ENCODE measurements at regions not wholly inside any gene's neighbourhood (a gene's known extent, or its start where the extent isn't known, plus 50 kb on each side); places are given as distances from the start of the nearest gene placed in this dataset.
A peak's percentile ranks its signal among the peaks of the same experiment; 100 is the strongest.

DNA sequence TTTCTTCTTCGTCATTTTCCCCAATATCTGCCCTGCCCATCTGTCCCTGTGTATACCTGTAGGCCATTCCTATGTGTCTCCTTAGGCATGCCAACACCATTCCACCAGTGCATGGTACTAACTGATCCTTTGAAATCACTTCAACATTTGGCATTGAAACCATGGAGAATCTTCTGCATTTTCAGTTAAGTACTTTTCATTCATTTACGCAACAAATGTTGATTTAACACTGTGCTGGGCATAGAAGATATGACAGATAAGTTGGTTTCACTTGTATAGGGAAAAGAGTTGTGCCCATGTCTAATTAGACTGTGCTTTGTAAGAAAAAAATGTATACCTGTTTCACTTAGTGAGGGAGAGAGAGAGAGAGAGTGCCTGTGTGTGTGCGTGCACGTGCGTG is 77.9 kb upstream of the FLT1 start:
- 91% methylated on average over 5 of the region's 5 CpGs; no CpG with 5 or more reads in 1 of the 2 experiments for WGBS, 2 experiments (ENCODE audit: extremely low coverage in 1 of 2, insufficient coverage in 1 of 2, insufficient read length in 1 of 2, insufficient replicate concordance in 2 of 2, low coverage in 1 of 2, low lambda C conversion rate in 2 of 2, missing lambda C conversion rate in 1 of 2)
- no peak overlapping the region for H2BK5ac ChIP-seq (ENCODE audit: low read depth, low read length)
- no peaks in the 10 kb centered on the region for H3K23me2 ChIP-seq (ENCODE audit: low read depth, low read length)
- H3K4ac ChIP-seq (replicated peaks; ENCODE audit: insufficient read length, low read depth, low read length), result no peak overlapping the region
- no peak for FAIRE-seq
- no peaks in the 10 kb centered on the region for H3K36me3 ChIP-seq (ENCODE audit: control insufficient read depth in 2 of 4, insufficient read depth in 4 of 4, low read length in 3 of 4)
- no peak overlapping the region for H3K27ac ChIP-seq (ENCODE audit: low read depth, low read length)
- H4K91ac ChIP-seq (replicated peaks; ENCODE audit: insufficient read length, low read length), result no peak overlapping the region
- H3K27me3 ChIP-seq (replicated peaks in 1 of 4; ENCODE audit: control insufficient read depth in 3 of 4, extremely low read depth in 1 of 4, insufficient read depth in 3 of 4, low read length in 3 of 4), result peaks cover 0 to 3% (median 0%) of the 10 kb centered on the region in 4 experiments; a peak in 1 of 7 replicates
- DNase-seq (ENCODE audit: low read depth in 1 of 2, low spot score in 2 of 2), result no peak
- no peaks in the 10 kb centered on the region for H4K20me1 ChIP-seq (replicated peaks in 1 of 2; ENCODE audit: control insufficient read depth in 1 of 2, insufficient read depth in 2 of 2, low read length in 2 of 2)
- H2AFZ ChIP-seq (ENCODE audit: low read length), result no peak overlapping the region
- no peak overlapping the region for H3K14ac ChIP-seq (ENCODE audit: insufficient read length)
- ChIA-PET POLR2A (ENCODE audit: partially characterized antibody) (no interaction called here), CTCF (ENCODE audit: partially characterized antibody) (interaction anchor here (1.0 kb wide), 1 partner anchor 107 kb away, joined by 3 read pairs; no protein-coding TSS in a partner anchor)
- no peak overlapping the region for H4K5ac ChIP-seq (ENCODE audit: insufficient read length, low read depth, low read length)
- no peak overlapping the region for H3K4me3 ChIP-seq (ENCODE audit: extremely low read depth in 1 of 4, insufficient read depth in 2 of 4, low read depth in 3 of 4, low read length in 4 of 4)
- no peak overlapping the region for H3K56ac ChIP-seq (replicated peaks; ENCODE audit: insufficient read length, low read depth, low read length)
- H3K4me1 ChIP-seq (replicated peaks in 1 of 4; ENCODE audit: control insufficient read depth in 3 of 4, insufficient read depth in 4 of 4, low read length in 3 of 4), result no peaks in the 10 kb centered on the region; a peak in 1 of 7 replicates
- H2BK12ac ChIP-seq (ENCODE audit: low read depth, low read length), result no peak overlapping the region
- H3K18ac ChIP-seq (ENCODE audit: extremely low read depth, low read length), result no peak overlapping the region
- H3K4me2 ChIP-seq (ENCODE audit: insufficient read depth in 1 of 2, low read depth in 2 of 2, low read length in 2 of 2), result no peak overlapping the region
- H3K79me2 ChIP-seq (ENCODE audit: control insufficient read depth in 1 of 2, insufficient read depth in 2 of 2, low read length in 2 of 2), result no peaks in the 10 kb centered on the region
- no peak overlapping the region for H3K23ac ChIP-seq (ENCODE audit: insufficient read length)
- H2BK15ac ChIP-seq (ENCODE audit: low read length), result no peak overlapping the region
- no peaks in the 10 kb centered on the region for H3K9me3 ChIP-seq (ENCODE audit: insufficient read depth in 2 of 2, low read depth in 1 of 2, low read length in 1 of 2)
- H2BK120ac ChIP-seq (replicated peaks; ENCODE audit: low read depth, low read length), result no peak overlapping the region
- H3K79me1 ChIP-seq (ENCODE audit: low read depth, low read length), result no peaks in the 10 kb centered on the region
- no peak overlapping the region for H4K8ac ChIP-seq (ENCODE audit: extremely low read depth, insufficient read depth, low read length)
- no peak overlapping the region for H2AK5ac ChIP-seq (ENCODE audit: low read depth, low read length)
- H2BK20ac ChIP-seq (ENCODE audit: low read length), result no peak overlapping the region
- H3K9ac ChIP-seq (replicated peaks in 1 of 4; ENCODE audit: extremely low read depth in 1 of 4, low read depth in 3 of 4, low read length in 3 of 4), result peak overlapping the region in 1 of 4 experiments; percentile 17; a peak in 1 of 7 replicates
- TF ChIP-seq EGR1 (IDR thresholded peaks at IDR 0.05; ENCODE audit: borderline replicate concordance, low read depth, low read length) (no peak), CBX5 (IDR thresholded peaks at IDR 0.05; ENCODE audit: low read depth, low read length) (no peak), CTBP2 (IDR thresholded peaks at IDR 0.05; ENCODE audit: borderline replicate concordance, insufficient read depth, insufficient read length, low read length) (no peak), SP4 (IDR thresholded peaks at IDR 0.05; ENCODE audit: low read length) (no peak), SP2 (IDR thresholded peaks at IDR 0.05; ENCODE audit: low read length) (no peak), TCF12 (IDR thresholded peaks at IDR 0.05; ENCODE audit: low read depth, low read length) (no peak), MAFK (IDR thresholded peaks at IDR 0.05; ENCODE audit: low read depth, low read length) (no peak), NRF1 (IDR thresholded peaks at IDR 0.05; ENCODE audit: low read depth, low read length) (no peak), POU5F1 (IDR thresholded peaks at IDR 0.05; ENCODE audit: low read depth, low read length) (no peak), SP1 (IDR thresholded peaks at IDR 0.05; ENCODE audit: low read depth, low read length) (no peak), KDM4A (IDR thresholded peaks at IDR 0.05; ENCODE audit: low read depth, low read length, severe bottlenecking) (no peak), SIX5 (IDR thresholded peaks at IDR 0.05; ENCODE audit: low read depth, low read length) (no peak)
- TF ChIP-seq, protein P1, sequence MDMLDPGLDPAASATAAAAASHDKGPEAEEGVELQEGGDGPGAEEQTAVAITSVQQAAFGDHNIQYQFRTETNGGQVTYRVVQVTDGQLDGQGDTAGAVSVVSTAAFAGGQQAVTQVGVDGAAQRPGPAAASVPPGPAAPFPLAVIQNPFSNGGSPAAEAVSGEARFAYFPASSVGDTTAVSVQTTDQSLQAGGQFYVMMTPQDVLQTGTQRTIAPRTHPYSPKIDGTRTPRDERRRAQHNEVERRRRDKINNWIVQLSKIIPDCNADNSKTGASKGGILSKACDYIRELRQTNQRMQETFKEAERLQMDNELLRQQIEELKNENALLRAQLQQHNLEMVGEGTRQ (IDR thresholded peaks at IDR 0.05; ENCODE audit: low read length), result no peak
- TF ChIP-seq, protein P2, sequence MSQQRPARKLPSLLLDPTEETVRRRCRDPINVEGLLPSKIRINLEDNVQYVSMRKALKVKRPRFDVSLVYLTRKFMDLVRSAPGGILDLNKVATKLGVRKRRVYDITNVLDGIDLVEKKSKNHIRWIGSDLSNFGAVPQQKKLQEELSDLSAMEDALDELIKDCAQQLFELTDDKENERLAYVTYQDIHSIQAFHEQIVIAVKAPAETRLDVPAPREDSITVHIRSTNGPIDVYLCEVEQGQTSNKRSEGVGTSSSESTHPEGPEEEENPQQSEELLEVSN (IDR thresholded peaks at IDR 0.05), result no peak
